DMS 273 (cell line): ENCODE measurements at regions not wholly inside any gene's neighbourhood (a gene's known extent, or its start where the extent isn't known, plus 50 kb on each side); places are given as distances from the start of the nearest gene placed in this dataset.

Experiments used
- DNase-seq: peaks from one replicate; lab custom pipeline; 2025; ENCODE audit not compliant: unreplicated experiment; lab: John Stamatoyannopoulos, UW

DNA sequence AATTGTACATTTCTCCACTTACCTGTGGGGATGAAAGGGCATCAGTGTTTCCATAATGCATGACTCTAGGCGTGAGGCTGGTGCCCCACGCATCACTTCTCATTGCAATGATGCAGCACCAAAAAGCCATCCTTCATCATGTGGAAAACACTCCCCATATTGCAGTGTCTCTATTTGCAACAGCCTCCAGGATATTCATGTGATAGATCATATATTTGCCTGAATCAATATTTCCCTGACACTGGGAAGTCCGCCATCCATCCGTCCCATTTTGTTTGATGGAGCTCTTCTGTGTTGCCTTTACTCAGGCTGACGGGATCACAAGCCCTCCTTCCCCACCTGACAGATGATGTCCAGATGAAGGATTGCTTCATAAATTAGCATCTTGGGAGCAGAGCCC, 74.5 kb upstream of the CAMK1G start:
- no peak for DNase-seq

DNA sequence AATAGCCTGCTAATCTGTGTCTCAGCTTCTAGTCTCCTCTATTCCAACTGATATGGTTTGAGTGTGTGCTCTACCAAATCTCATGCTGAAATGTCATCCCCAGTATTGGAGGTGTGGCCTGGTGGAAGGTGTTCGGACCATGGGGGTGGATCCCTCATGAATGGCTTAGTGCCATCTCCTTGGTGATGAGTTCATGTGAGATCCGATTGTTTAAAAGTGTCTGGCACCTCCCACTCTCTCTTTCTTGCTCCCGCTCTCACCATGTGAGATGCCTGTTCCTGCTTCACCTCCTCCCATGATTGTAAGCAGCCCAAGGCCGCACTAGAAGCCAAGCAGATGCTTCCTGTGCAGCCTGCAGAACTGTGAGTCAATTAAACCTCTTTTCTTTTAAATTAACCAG, 73.5 kb upstream of the CAMK1G start:
- no peak for DNase-seq

DNA sequence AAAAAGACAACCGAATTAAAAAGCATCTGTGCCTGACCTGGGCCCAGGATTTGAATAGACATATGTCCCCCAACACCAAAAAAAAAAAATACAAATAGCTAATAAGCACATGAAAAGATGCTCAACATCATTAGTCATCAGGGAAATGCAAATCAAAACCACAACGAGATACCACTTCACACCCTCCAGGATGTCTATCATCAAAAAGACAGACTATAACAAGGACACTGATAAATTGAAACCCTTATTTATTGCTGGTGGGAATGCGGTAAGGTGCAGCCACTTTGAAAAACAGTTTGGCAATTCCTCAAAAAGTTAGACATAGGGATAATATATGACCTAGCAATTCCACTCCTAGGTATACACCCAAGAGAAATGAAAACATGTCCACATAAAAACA, 72.3 kb upstream of the CAMK1G start:
- no peak for DNase-seq

DNA sequence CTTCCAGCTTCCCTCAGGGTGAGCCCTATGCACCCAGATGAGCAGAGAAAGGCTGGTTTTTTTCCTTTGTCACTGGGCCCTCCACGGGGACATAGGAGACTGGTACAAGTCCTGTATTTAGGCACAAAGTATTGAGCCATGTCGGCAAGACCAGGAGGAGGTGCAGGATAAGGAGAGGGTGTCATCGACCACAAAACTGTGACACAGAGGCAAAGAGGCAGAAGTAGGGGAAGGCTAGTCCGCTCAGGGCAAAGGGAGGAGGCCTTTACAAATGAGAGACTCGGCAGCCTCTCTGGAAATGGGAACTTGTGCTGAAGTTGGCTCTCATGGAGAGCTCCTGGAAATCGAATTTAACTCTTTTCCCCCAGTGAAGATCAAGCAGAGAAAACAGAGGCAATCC, 70.7 kb upstream of the CAMK1G start:
- DNase-seq: no peak

DNA sequence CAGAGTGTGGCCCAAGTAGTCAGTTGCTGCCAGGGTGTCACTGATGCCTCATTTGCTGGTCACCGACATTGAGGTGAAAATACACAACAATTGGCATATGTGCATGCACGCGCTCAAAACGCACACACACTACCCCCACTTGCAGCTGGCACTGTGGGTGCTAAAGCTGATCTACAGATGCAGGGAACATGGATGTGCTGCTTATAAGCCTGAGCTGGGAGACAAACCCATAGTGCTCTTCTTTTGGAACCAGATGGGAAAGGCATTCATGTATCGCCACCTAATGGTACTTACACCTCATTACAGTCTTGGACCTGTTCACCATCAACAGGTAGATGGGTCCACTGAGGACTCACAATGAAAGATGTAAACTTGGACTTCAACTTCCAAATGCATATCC, 70.3 kb upstream of the CAMK1G start:
- peak; percentile 66 for DNase-seq

DNA sequence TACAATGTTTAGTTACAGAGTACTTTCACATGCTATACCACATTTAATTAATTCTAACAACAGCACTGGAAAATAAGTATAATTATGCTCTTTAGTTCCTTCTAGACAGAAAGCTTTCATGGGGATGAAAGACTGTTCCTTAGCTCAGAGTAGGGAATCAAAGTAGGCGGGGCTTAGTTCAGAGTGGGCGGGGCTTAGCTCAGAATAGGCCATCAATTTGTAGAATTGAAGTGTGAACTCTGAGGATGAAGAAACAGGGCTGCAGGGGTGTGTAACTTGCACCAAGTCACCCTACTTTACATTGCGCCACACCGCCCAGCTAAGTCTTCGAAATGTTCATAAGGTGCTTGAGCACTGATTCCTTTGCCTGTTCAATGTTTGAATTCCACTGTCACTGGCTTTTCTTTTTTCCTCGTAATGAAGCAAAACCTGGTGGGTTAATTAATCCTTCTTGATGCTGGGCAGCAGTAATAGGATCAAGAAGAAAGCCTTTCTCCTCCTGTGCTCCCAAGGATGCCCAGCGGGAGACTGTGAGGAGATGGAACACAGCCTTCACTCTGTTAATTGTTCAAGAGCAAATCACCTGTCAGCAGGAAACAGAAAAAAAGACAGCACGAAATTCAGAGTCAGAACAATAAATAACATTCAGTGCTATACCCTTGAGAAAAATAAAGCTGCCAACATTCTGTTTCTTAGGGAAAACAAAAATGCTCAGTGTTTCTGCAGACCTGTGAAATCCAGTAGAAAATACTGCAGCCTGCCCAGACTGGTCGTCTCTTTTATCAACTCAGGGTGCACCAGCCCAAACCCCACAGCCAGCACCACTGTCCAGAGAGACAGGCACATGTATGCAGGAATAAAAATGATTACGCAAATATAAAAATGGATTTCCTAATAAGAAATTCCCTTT, 66.5 kb upstream of the CAMK1G start:
- DNase-seq: no peak

DNA sequence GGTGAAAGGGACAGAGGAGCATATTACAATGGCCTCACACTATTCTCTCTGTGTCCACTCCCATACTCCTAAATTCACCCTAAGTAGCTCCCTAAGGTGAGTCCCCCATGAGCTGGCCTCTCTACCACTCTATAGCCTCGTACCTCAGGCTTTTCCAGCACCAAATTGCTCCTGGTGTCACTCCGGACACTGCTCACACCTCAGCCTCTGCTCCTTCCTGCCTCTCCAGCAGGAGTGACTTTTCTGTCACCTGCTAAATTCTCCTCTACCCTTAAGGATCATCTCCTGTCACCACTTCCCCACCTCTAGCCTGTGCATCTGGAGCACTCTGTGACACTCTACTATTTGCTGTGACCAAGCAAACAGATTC, 65.8 kb upstream of the CAMK1G start:
- DNase-seq: no peak

DNA sequence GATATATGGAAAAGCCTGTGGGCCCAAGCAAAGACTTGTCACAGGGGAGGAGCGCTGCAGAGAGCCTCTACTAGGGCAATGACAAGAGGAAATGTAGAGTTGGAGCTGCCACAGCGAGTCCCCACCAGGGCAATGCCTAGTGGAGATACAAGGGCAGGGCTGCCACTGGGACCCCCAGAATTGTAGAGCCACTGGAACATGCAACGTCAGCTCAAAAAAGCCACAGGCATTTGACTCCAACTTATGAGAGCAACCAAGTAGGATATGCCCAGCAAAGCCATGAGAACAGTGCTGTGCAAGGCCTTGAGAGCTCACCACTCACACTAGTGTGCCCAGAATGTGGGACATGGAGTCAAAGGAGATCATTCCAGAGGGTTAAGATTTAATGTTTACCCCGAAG, 63.7 kb upstream of the CAMK1G start:
- no peak for DNase-seq

DNA sequence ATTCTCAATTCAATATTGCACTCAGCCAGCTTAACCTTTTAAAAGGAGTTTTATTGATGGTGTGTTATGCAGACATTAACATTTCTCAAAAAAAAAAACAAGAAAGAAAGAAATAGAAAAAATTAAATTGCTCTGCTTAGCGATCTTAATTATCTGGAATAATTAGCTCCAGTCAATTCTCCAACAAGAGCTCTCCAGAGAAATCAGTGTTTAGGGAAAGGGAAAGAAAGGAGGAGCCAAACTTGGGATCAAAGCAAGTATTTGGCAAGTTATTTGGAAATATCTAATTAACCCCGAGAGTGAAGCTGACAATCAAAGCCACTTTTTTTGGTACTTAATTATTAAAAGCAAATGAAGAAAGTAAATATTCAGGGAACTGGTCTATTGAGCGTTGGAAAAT, 60.7 kb upstream of the CAMK1G start:
- no peak for DNase-seq

DNA sequence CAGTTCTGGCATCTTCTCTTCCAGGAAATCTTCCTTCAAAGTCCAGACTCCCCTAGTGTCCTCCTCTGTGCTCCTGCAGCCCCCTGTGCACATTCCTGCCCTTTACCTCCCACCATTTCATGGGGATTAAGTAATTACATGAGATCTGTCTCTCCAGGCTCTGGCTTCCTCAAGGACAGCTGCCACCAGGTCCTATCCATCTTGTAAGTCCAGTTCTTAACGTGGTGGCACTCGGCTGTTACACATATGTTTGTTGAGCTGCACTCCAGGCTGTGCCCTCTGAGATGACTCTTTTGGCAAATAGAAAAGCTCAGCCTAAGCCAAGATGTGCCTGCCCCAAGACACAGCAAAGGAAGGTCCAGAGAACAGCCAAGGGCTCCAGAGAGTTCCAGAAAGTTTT, 57.4 kb upstream of the CAMK1G start:
- DNase-seq: no peak

DNA sequence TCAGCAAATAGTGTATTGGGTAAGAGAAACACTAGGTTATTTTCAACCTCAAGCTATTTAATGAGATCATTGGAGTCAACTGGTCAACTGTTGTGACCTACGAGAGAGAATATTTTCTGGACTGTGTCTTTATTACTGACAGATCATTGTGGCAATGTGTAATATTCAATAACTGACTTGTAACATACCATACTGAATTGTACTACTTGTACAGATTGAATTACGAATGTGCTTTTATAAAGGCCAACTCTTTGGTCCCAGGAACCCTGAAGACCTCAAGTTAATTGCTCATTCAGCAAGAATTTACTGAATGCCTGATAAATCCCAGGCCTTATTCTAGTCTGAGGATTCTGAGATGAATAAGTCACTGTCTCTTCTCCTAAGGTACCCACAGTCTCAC, 56.1 kb upstream of the CAMK1G start:
- DNase-seq: no peak

DNA sequence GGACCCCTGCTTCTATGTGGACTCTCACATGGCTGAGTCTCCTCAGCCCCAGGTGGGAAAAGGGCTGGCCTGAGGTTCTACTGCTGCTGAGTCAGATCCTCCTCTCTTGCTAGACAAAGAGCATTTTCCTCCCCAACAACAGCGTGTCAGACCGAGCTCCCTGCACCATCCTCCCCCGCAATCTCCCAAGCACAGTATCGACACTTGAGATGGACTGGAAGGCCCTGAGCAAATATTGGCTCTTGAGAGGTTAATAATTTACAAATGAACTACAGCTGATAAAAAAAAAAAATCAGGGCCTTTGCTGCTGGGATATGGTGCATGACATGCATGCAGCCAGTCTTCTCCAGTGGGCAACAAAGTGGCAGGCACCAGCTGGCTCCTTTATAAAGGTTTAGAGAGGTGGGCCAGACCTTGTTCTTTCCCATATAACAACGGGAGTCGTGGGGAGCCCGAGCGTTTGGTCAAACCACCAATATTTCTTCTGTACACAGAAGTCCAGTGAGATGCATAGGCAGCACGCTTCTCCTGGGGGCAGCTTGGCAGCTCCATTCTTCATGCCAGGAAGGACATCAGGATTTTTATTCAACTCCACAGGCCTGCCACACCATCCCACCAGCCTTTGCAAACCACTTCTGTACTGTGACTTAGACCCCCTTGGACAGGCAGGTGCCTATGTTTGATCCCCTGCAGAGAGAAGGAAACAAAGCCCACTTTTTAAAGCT, 55.4 kb upstream of the CAMK1G start:
- no peak for DNase-seq

DNA sequence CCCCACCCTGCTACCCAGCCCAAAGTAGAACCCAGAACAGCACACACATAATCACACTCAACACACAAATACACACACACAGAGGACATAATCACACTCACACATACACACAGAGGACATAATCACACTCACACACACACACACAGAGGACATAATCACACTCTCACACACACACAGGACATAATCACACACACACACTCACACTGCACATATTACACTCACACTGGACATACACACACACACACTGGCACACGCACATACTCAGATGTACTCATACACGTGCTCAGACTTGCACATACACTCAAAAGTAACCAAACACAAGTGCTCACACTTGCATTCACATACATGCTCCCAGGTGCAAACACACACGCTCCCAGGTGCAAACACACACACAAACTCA, 54.3 kb upstream of the CAMK1G start:
- DNase-seq: no peak

DNA sequence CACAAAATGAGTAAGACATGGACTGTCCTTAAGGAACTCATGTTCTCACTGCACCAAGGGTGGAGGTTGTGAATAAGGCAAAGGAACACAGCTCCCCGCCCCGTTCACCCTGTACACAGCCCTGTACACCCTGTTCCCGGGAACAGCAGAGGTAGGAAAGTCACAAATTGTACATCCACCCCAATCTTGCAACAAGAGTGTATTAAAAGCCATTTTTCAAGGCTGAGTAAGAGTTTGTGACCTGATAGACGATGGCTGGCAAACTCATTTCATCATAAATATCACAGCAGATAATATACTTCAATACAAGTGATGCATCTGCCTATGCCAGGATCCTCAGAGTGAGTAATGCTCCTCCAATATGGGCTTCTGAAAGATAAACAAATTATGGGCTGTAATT, 52.5 kb upstream of the CAMK1G start:
- DNase-seq: no peak

DNA sequence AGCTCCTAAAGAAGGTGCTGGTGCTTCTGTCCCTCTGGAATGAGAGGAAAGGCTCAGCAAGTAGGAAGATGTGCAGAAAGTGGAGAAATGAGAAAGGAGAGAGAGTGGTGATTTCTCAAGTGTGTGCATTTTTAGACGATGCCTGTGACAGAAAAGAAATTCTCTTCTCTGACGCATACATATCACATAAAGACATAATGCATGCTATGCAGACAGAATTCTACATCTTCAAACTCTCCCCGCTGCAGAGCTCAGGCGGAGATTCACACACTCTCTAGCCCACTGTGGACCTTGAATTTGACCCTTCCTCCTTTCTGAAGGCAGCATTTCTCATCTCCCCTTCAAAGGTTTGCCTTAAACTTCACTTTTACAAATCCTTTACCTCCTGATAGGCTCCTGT, 52.0 kb upstream of the CAMK1G start:
- no peak for DNase-seq
